ENCODE measurements at regions not wholly inside any gene's neighbourhood (a gene's known extent, or its start where the extent isn't known, plus 50 kb on each side); places are given as distances from the start of the nearest gene placed in this dataset.

DNA sequence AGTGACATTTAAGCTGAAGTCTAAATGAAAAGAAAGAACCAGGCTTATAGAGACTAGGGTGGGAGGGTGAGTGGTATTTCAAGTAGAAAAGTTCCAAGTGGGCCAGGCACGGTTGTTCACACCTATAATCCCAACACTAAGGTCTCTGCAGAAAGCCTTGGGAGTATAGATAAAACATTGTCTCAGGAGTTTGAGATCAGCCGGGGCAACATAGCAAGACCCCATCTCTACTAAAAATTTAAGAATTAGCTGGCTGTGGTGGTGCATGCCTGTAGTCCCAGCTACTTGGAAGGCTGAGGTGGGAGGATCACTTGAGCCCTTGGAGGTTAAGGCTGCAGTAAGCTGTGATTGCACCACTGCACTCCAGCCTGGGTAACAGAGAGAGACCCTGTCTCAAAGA is 143.4 kb upstream of the PKDCC start:
- TF ChIP-seq, protein P1, sequence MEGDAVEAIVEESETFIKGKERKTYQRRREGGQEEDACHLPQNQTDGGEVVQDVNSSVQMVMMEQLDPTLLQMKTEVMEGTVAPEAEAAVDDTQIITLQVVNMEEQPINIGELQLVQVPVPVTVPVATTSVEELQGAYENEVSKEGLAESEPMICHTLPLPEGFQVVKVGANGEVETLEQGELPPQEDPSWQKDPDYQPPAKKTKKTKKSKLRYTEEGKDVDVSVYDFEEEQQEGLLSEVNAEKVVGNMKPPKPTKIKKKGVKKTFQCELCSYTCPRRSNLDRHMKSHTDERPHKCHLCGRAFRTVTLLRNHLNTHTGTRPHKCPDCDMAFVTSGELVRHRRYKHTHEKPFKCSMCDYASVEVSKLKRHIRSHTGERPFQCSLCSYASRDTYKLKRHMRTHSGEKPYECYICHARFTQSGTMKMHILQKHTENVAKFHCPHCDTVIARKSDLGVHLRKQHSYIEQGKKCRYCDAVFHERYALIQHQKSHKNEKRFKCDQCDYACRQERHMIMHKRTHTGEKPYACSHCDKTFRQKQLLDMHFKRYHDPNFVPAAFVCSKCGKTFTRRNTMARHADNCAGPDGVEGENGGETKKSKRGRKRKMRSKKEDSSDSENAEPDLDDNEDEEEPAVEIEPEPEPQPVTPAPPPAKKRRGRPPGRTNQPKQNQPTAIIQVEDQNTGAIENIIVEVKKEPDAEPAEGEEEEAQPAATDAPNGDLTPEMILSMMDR (IDR thresholded peaks at IDR 0.05; ENCODE audit: control extremely low read depth, extremely low read depth, low read depth, missing control alignments), result no peak
- CTCF ChIA-PET, result interaction anchor here (1.4 to 1.8 kb wide), 2 partner anchors 8 to 51 kb away, joined by 4 to 5 read pairs; no protein-coding TSS in a partner anchor
- POLR2A ChIA-PET, result no interaction called here
- DNase-seq (ENCODE audit: extremely low spot score), result no peak

- CTCF ChIA-PET, result interaction anchor here (0.7 to 1.8 kb wide), 3 partner anchors 9 to 35 kb away, joined by 3 to 5 read pairs (median 5); no protein-coding TSS in a partner anchor
- DNase-seq (ENCODE audit: extremely low spot score), result no peak
- TF ChIP-seq, protein P1 (IDR thresholded peaks at IDR 0.05; ENCODE audit: control extremely low read depth, extremely low read depth, low read depth, missing control alignments), result no peak
- POLR2A ChIA-PET, result no interaction called here
Observed at GRCh38 chr2:41905597-41906337, 142.1 kb upstream of the PKDCC start.

DNA sequence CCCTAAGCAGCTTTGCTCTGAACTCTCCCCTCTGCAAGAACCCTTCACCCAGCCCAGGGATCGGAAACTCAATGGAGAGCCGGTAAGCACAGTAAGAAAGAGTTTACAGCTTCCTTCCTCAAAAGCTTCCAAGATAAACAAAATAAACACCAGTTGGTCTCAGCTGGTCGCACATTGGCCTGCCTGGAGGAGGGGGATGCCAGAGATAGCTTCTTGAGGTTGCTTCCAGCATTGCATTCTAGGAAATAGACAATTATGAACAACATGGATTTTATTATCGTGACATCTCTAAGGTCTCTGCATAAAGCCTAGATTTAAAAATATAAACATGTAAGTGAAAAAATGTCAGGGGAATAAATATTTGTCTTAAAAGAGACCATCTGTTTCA is 141.5 kb upstream of the PKDCC start:
- ChIA-PET POLR2A (no interaction called here), CTCF (interaction anchor here (1.3 kb wide), 1 partner anchor 10 kb away, joined by 5 read pairs; no protein-coding TSS in a partner anchor)
- TF ChIP-seq, protein P1 (IDR thresholded peaks at IDR 0.05; ENCODE audit: control extremely low read depth, extremely low read depth, low read depth, missing control alignments), result no peak
- no peak for DNase-seq (ENCODE audit: extremely low spot score)

GRCh38 chr2:41907141-41907540 is 140.7 kb upstream of the PKDCC start:
- CTCF ChIA-PET, result interaction anchor here (1.3 kb wide), 1 partner anchor 11 kb away, joined by 5 read pairs; no protein-coding TSS in a partner anchor
- POLR2A ChIA-PET, result no interaction called here
- no peak for DNase-seq (ENCODE audit: extremely low spot score)
- TF ChIP-seq, protein P1 (IDR thresholded peaks at IDR 0.05; ENCODE audit: control extremely low read depth, extremely low read depth, low read depth, missing control alignments), result no peak

DNA sequence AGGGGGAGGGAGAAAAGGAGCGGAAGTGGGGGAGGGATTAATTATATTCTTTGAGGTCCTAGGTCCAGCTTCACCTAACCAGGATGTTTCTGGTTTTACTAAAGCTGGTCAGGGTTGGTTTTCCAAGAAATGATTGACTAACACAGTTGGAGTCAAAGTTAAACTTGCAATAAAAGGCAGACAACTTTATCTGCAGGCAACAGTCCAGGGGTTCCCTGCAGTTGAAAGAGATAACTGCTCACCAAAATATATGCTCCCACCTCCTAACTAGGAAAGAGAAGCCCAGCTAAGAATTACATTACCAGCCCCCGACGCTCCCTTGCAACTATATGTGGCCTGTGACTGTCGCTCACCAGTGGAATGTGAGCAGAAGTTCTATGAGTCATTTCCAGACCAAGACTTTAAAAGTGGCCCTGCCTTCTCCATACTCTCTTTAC is 140.0 kb upstream of the PKDCC start:
- DNase-seq (ENCODE audit: extremely low spot score), result no peak
- ChIA-PET CTCF (no interaction called here), POLR2A (no interaction called here)
- TF ChIP-seq, protein P1 (IDR thresholded peaks at IDR 0.05; ENCODE audit: control extremely low read depth, extremely low read depth, low read depth, missing control alignments), result no peak

DNA sequence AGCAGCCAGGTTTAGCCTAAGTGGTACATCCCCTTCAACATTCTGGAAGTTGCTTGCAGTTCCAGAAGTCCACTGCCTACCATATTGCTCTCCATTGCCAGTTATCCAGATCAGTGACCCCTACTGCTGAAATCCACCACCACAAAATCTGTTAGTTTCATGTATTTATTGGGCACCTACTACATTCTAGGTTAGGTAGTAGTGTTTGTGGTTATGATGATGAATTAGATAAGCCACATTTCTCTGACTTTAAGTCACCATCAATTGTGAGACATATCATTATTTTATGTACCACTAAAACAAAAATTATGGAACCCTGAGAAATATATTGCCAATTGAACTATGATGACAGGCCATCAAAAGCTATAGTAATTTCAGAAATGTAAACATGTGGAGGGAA is 139.5 kb upstream of the PKDCC start:
- TF ChIP-seq, protein P1 (IDR thresholded peaks at IDR 0.05; ENCODE audit: control extremely low read depth, extremely low read depth, low read depth, missing control alignments), result no peak
- no peak for DNase-seq (ENCODE audit: extremely low spot score)
- ChIA-PET POLR2A (no interaction called here), CTCF (interaction anchor here (0.8 to 1.4 kb wide), 2 partner anchors 11 to 40 kb away, joined by 3 read pairs; no protein-coding TSS in a partner anchor)

Measured in GM10248 (cell line).